D341Med (cell line): ENCODE measurements at regions not wholly inside any gene's neighbourhood (a gene's known extent, or its start where the extent isn't known, plus 50 kb on each side); places are given as distances from the start of the nearest gene placed in this dataset.
A peak's percentile ranks its signal among the peaks of the same experiment; 100 is the strongest.
"Not testable (repeated sequence)": the region's sequence is repeated elsewhere in the genome, so short reads cannot be mapped to it uniquely, and the experiment has no call there.

Experiments
- DNase-seq: peaks from one replicate; pipeline ENCODE4 v3.0.0; 2012; ENCODE audit warnings: low spot score

GRCh38 chr15:20345401-20345958 lies 196.1 kb downstream of the GOLGA6L6 start:
- DNase-seq = peak; percentile 49

GRCh38 chr15:20344601-20345400 lies 196.8 kb downstream of the GOLGA6L6 start:
- DNase-seq = peak; percentile 32

GRCh38 chr15:20343395-20344211 lies 198.0 kb downstream of the GOLGA6L6 start:
- DNase-seq = peak; percentile 17

GRCh38 chr15:20342601-20343394 lies 198.8 kb downstream of the GOLGA6L6 start:
- DNase-seq = not testable (repeated sequence)

GRCh38 chr15:20341901-20342600 lies 199.5 kb downstream of the GOLGA6L6 start:
- peak; percentile 38 for DNase-seq

GRCh38 chr15:20340931-20341661 lies 200.5 kb downstream of the GOLGA6L6 start:
- peak; percentile 49 for DNase-seq

GRCh38 chr15:20340331-20340811 lies 201.2 kb downstream of the GOLGA6L6 start:
- DNase-seq = peak; percentile 43

GRCh38 chr15:20339086-20339791 lies 202.4 kb downstream of the GOLGA6L6 start:
- not testable (repeated sequence) for DNase-seq

GRCh38 chr15:20338671-20339070 lies 202.9 kb downstream of the GOLGA6L6 start:
- not testable (repeated sequence) for DNase-seq

GRCh38 chr15:20337238-20337637 lies 204.4 kb downstream of the GOLGA6L6 start:
- DNase-seq = not testable (repeated sequence)

GRCh38 chr15:20334451-20334850 lies 207.1 kb downstream of the GOLGA6L6 start:
- DNase-seq = not testable (repeated sequence)

- DNase-seq = not testable (repeated sequence)
These were observed 215.8 kb downstream of the GOLGA6L6 start for GRCh38 chr15:20325751-20326150.

- DNase-seq = not testable (repeated sequence)
These were observed 224.5 kb downstream of the GOLGA6L6 start for GRCh38 chr15:20317132-20317531.

GRCh38 chr15:20311014-20311680 lies 230.5 kb downstream of the GOLGA6L6 start:
- DNase-seq = not testable (repeated sequence)

GRCh38 chr15:20310603-20311002 lies 231.0 kb downstream of the GOLGA6L6 start:
- no peak for DNase-seq

GRCh38 chr15:20309966-20310365 lies 231.6 kb downstream of the GOLGA6L6 start:
- DNase-seq = not testable (repeated sequence)

- not testable (repeated sequence) for DNase-seq
These were observed 232.2 kb downstream of the GOLGA6L6 start for GRCh38 chr15:20309395-20309794.

GRCh38 chr15:20308027-20308690 lies 233.4 kb downstream of the GOLGA6L6 start:
- DNase-seq = not testable (repeated sequence)
